ENCODE measurements at regions not wholly inside any gene's neighbourhood (a gene's known extent, or its start where the extent isn't known, plus 50 kb on each side); places are given as distances from the start of the nearest gene placed in this dataset.

DNA sequence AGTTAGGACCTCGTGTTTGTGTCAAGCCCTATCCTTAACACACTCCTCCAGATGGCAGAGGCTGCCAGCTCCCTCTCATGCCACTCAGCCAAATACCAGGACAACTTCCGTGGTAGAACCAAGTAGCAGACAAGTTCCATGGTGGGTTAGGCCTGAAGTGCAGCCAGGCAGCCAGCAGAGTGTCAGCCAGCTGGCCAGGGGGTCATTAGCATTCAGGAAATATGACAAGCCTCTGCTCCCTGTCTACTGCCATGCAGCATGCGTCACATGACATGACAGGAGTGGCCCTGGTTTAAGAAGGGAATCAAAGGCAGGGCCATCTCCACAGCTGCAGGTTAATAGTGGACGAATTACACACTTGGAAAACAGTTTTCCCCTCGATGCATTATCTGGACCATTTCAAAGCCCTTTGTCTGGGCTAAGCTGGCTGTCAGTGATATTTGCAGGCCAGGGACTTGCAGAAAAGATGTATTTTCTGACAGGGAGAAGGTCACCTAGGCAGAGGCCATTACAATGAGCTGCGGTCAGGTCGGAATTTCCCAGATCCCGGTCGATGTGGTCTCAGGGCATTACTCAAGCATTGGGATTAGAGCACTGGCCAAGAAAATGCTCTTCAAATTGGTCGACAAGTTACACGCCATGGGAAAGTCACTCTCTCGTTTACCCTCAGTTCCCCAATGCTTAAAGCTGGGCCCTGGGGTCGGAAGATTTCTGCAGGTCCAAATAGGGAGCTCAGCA, 461.7 kb upstream of the CADM1 start:
- H3K4me1 ChIP-seq (ENCODE audit: control insufficient read depth, extremely low read depth, insufficient read depth, low read length), result no peaks in the 10 kb centered on the region
- no peaks in the 10 kb centered on the region for H4K20me1 ChIP-seq (ENCODE audit: control insufficient read depth, extremely low read depth, insufficient read depth, low read length)
- H2AFZ ChIP-seq (ENCODE audit: low read length), result no peak overlapping the region
- no peaks in the 10 kb centered on the region for H3K27me3 ChIP-seq (ENCODE audit: control insufficient read depth, insufficient read depth, low read length)
- H3K9me3 ChIP-seq (ENCODE audit: control insufficient read depth, insufficient read depth, low read depth, low read length), result no peaks in the 10 kb centered on the region
- no peaks in the 10 kb centered on the region for H3K36me3 ChIP-seq (ENCODE audit: control insufficient read depth, insufficient read depth, low read length)
- H3K4me2 ChIP-seq (ENCODE audit: extremely low read depth, insufficient read depth, low read length), result no peak overlapping the region
- no peak for TF ChIP-seq EZH2 (IDR thresholded peaks at IDR 0.05; ENCODE audit: low read length, missing control alignments)
- TF ChIP-seq, protein P1, sequence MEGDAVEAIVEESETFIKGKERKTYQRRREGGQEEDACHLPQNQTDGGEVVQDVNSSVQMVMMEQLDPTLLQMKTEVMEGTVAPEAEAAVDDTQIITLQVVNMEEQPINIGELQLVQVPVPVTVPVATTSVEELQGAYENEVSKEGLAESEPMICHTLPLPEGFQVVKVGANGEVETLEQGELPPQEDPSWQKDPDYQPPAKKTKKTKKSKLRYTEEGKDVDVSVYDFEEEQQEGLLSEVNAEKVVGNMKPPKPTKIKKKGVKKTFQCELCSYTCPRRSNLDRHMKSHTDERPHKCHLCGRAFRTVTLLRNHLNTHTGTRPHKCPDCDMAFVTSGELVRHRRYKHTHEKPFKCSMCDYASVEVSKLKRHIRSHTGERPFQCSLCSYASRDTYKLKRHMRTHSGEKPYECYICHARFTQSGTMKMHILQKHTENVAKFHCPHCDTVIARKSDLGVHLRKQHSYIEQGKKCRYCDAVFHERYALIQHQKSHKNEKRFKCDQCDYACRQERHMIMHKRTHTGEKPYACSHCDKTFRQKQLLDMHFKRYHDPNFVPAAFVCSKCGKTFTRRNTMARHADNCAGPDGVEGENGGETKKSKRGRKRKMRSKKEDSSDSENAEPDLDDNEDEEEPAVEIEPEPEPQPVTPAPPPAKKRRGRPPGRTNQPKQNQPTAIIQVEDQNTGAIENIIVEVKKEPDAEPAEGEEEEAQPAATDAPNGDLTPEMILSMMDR (conservative IDR thresholded peaks at IDR 0.05 in 1 of 2, IDR thresholded peaks at IDR 0.05 in 1 of 2; ENCODE audit: low read depth in 1 of 2, low read length in 2 of 2), result no peak
- no peak overlapping the region for H3K27ac ChIP-seq (ENCODE audit: insufficient read depth, low read length)
- no peaks in the 10 kb centered on the region for H3K79me2 ChIP-seq (ENCODE audit: control insufficient read depth, insufficient read depth, low read length)
- peak in 1 of 2 donors; percentile 85 for DNase-seq (ENCODE audit: low read depth in 2 of 2)
- no peak overlapping the region for H3K4me3 ChIP-seq (replicated peaks in 1 of 4; ENCODE audit: control extremely low read depth in 1 of 4, insufficient read depth in 1 of 4, low read depth in 3 of 4, low read length in 4 of 4)
- H3K9ac ChIP-seq (ENCODE audit: insufficient read depth, low read length), result no peak overlapping the region

DNA sequence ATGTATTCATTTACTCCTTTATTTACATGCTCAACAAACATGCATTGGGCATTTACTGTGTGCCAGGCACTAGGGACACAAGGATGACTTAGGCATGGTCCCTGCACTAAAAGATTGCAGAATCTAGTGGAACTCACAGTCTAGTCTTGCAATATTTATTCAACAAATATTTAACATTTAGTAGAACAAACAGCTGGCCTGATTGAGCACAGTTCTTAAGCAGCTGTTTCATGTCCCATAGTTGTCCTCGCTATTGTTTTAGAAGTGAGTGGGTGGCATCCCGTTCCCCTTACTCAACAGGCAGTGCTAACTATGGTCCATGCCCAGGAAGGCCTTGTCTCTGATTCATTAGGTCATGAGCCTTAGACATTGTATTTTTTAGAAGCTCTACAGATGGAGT, 459.9 kb upstream of the CADM1 start:
- Histone ChIP-seq H3K9me3 (ENCODE audit: control insufficient read depth, insufficient read depth, low read depth, low read length) (no peaks in the 10 kb centered on the region), H4K20me1 (ENCODE audit: control insufficient read depth, extremely low read depth, insufficient read depth, low read length) (no peaks in the 10 kb centered on the region), H2AFZ (ENCODE audit: low read length) (no peak overlapping the region), H3K4me3 (replicated peaks in 1 of 4; ENCODE audit: control extremely low read depth in 1 of 4, insufficient read depth in 1 of 4, low read depth in 3 of 4, low read length in 4 of 4) (no peak overlapping the region), H3K4me2 (ENCODE audit: extremely low read depth, insufficient read depth, low read length) (no peak overlapping the region), H3K79me2 (ENCODE audit: control insufficient read depth, insufficient read depth, low read length) (no peaks in the 10 kb centered on the region), H3K36me3 (ENCODE audit: control insufficient read depth, insufficient read depth, low read length) (no peaks in the 10 kb centered on the region), H3K27ac (ENCODE audit: insufficient read depth, low read length) (no peak overlapping the region), H3K27me3 (ENCODE audit: control insufficient read depth, insufficient read depth, low read length) (no peaks in the 10 kb centered on the region), H3K9ac (ENCODE audit: insufficient read depth, low read length) (no peak overlapping the region), H3K4me1 (ENCODE audit: control insufficient read depth, extremely low read depth, insufficient read depth, low read length) (no peaks in the 10 kb centered on the region)
- TF ChIP-seq, protein P1 (conservative IDR thresholded peaks at IDR 0.05 in 1 of 2, IDR thresholded peaks at IDR 0.05 in 1 of 2; ENCODE audit: low read depth in 1 of 2, low read length in 2 of 2), result no peak
- no peak for TF ChIP-seq EZH2 (IDR thresholded peaks at IDR 0.05; ENCODE audit: low read length, missing control alignments)
- DNase-seq (ENCODE audit: low read depth in 2 of 2), result peak; percentile 44 to 73

DNA sequence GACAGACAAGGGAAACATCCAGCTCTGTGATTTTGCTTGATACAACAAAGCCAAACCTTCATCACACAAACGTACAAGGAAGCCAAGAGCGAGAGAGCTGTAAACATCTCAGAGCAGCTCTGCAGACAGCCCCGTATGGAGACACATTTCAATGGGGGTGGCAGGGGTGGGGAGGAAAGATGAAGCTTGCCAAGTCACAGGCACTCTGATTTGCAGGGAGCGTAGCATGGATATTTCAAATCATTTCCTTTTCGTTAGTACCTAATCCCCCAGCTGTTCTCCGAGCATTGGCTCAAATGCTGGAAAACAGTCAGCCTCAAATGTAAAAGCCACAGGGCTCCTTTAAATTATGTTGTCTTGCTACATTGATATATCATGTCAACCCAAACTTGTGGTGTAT, 458.9 kb upstream of the CADM1 start:
- Histone ChIP-seq H2AFZ (ENCODE audit: low read length) (peak overlapping the region; percentile 17), H3K9ac (ENCODE audit: insufficient read depth, low read length) (no peak overlapping the region), H3K27ac (ENCODE audit: insufficient read depth, low read length) (no peak overlapping the region), H3K4me3 (replicated peaks in 1 of 4; ENCODE audit: control extremely low read depth in 1 of 4, insufficient read depth in 1 of 4, low read depth in 3 of 4, low read length in 4 of 4) (peak overlapping the region in 1 of 4 experiments; percentile 17), H3K9me3 (ENCODE audit: control insufficient read depth, insufficient read depth, low read depth, low read length) (no peaks in the 10 kb centered on the region), H3K36me3 (ENCODE audit: control insufficient read depth, insufficient read depth, low read length) (no peaks in the 10 kb centered on the region), H3K27me3 (ENCODE audit: control insufficient read depth, insufficient read depth, low read length) (no peaks in the 10 kb centered on the region), H3K4me2 (ENCODE audit: extremely low read depth, insufficient read depth, low read length) (peak overlapping the region; percentile 35), H4K20me1 (ENCODE audit: control insufficient read depth, extremely low read depth, insufficient read depth, low read length) (no peaks in the 10 kb centered on the region), H3K4me1 (ENCODE audit: control insufficient read depth, extremely low read depth, insufficient read depth, low read length) (no peaks in the 10 kb centered on the region), H3K79me2 (ENCODE audit: control insufficient read depth, insufficient read depth, low read length) (no peaks in the 10 kb centered on the region)
- DNase-seq (ENCODE audit: low read depth in 2 of 2), result no peak
- no peak for TF ChIP-seq EZH2 (IDR thresholded peaks at IDR 0.05; ENCODE audit: low read length, missing control alignments)
